ENCODE measurements at regions not wholly inside any gene's neighbourhood (a gene's known extent, or its start where the extent isn't known, plus 50 kb on each side); places are given as distances from the start of the nearest gene placed in this dataset.

DNA sequence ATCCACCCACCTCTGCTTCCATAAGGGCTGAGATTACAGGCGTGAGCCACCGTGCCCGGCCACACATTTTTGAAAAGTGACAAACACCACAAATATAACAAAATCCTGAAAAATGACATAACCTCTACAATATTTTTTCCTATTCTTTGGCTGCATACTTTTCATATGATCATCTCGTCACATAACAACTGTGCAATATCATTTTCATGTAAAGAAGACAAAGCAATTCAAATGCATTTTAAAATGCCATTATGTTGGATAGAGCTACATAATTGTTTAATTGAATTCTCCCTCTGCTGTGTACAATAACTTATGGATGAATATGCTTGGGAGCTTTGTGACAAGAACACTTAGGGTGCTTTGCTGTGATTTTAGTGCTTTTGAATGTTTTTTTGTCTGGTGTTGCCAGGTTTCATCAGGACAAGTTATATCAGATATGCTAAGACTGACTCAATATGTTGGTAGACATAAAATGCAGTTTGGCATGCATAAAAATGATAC is 132.9 kb downstream of the CHIC2 start:
- H3K4me2 ChIP-seq (ENCODE audit: extremely low read depth, insufficient read depth, low read length): no peak overlapping the region
- no peak overlapping the region for H2AFZ ChIP-seq (ENCODE audit: low read length)
- TF ChIP-seq, protein P1, sequence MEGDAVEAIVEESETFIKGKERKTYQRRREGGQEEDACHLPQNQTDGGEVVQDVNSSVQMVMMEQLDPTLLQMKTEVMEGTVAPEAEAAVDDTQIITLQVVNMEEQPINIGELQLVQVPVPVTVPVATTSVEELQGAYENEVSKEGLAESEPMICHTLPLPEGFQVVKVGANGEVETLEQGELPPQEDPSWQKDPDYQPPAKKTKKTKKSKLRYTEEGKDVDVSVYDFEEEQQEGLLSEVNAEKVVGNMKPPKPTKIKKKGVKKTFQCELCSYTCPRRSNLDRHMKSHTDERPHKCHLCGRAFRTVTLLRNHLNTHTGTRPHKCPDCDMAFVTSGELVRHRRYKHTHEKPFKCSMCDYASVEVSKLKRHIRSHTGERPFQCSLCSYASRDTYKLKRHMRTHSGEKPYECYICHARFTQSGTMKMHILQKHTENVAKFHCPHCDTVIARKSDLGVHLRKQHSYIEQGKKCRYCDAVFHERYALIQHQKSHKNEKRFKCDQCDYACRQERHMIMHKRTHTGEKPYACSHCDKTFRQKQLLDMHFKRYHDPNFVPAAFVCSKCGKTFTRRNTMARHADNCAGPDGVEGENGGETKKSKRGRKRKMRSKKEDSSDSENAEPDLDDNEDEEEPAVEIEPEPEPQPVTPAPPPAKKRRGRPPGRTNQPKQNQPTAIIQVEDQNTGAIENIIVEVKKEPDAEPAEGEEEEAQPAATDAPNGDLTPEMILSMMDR (conservative IDR thresholded peaks at IDR 0.05 in 1 of 2, IDR thresholded peaks at IDR 0.05 in 1 of 2; ENCODE audit: low read depth in 1 of 2, low read length in 2 of 2): no peak
- no peak for TF ChIP-seq EZH2 (IDR thresholded peaks at IDR 0.05; ENCODE audit: low read length, missing control alignments)
- H3K36me3 ChIP-seq (ENCODE audit: control insufficient read depth, insufficient read depth, low read length): no peaks in the 10 kb centered on the region
- H3K9ac ChIP-seq (ENCODE audit: insufficient read depth, low read length): no peak overlapping the region
- H3K27me3 ChIP-seq (ENCODE audit: control insufficient read depth, insufficient read depth, low read length): no peaks in the 10 kb centered on the region
- peak in 1 of 2 donors; percentile 28 for DNase-seq (ENCODE audit: low read depth in 2 of 2)
- no peak overlapping the region for H3K4me3 ChIP-seq (replicated peaks in 1 of 4; ENCODE audit: control extremely low read depth in 1 of 4, insufficient read depth in 1 of 4, low read depth in 3 of 4, low read length in 4 of 4)
- no peaks in the 10 kb centered on the region for H3K9me3 ChIP-seq (ENCODE audit: control insufficient read depth, insufficient read depth, low read depth, low read length)
- no peaks in the 10 kb centered on the region for H4K20me1 ChIP-seq (ENCODE audit: control insufficient read depth, extremely low read depth, insufficient read depth, low read length)
- no peaks in the 10 kb centered on the region for H3K79me2 ChIP-seq (ENCODE audit: control insufficient read depth, insufficient read depth, low read length)
- peaks cover 12% of the 10 kb centered on the region for H3K4me1 ChIP-seq (ENCODE audit: control insufficient read depth, extremely low read depth, insufficient read depth, low read length)
- no peak overlapping the region for H3K27ac ChIP-seq (ENCODE audit: insufficient read depth, low read length)

DNA sequence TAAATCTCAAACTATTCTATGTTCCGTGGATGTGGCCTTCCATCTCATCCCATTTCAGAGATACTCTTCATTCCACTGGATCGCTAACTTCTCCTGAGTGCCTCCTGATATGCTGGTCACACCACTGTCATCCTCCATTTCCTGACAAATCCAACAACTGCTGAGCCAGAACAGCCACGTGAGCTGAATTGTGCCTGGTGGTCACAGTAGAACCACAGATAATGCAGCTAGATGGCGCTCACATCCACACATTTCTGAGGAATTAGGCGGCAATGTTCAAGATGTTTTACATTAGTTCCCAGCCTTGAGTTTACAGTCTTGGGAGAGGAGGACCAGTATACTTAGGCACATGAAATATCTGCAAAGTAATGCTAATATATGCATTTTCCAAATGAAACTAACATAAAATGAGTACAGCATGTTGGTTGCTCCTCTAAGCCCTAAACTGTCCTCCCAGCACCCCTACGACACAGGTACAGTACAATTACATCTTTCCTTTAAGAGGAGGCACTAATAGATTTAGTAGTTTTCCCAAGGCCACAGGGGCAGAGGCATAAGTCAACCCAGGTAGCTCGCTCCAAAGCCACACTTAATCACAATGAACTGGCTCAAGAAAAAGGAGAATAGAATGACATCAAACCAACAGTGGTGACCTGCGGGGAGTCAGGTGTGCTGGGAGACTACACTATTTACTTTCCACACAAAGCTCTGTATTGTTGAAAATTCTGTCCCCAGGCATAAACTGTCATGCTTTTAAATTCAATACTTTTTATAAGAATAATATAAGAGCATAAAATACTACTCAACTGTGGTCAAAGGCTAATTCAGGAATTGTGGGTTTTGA is 134.2 kb downstream of the CHIC2 start:
- Histone ChIP-seq H3K4me3 (replicated peaks in 1 of 4; ENCODE audit: control extremely low read depth in 1 of 4, insufficient read depth in 1 of 4, low read depth in 3 of 4, low read length in 4 of 4) (no peak overlapping the region), H4K20me1 (ENCODE audit: control insufficient read depth, extremely low read depth, insufficient read depth, low read length) (no peaks in the 10 kb centered on the region), H3K27me3 (ENCODE audit: control insufficient read depth, insufficient read depth, low read length) (no peaks in the 10 kb centered on the region), H3K4me1 (ENCODE audit: control insufficient read depth, extremely low read depth, insufficient read depth, low read length) (peaks cover 9% of the 10 kb centered on the region), H3K79me2 (ENCODE audit: control insufficient read depth, insufficient read depth, low read length) (no peaks in the 10 kb centered on the region), H3K9ac (ENCODE audit: insufficient read depth, low read length) (no peak overlapping the region), H3K4me2 (ENCODE audit: extremely low read depth, insufficient read depth, low read length) (no peak overlapping the region), H2AFZ (ENCODE audit: low read length) (no peak overlapping the region), H3K9me3 (ENCODE audit: control insufficient read depth, insufficient read depth, low read depth, low read length) (no peaks in the 10 kb centered on the region), H3K36me3 (ENCODE audit: control insufficient read depth, insufficient read depth, low read length) (no peaks in the 10 kb centered on the region), H3K27ac (ENCODE audit: insufficient read depth, low read length) (peak overlapping the region; percentile 8)
- TF ChIP-seq EZH2 (IDR thresholded peaks at IDR 0.05; ENCODE audit: low read length, missing control alignments): no peak
- TF ChIP-seq, protein P1 (conservative IDR thresholded peaks at IDR 0.05 in 1 of 2, IDR thresholded peaks at IDR 0.05 in 1 of 2; ENCODE audit: low read depth in 1 of 2, low read length in 2 of 2): peak; percentile 62 to 69
- DNase-seq (ENCODE audit: low read depth in 2 of 2): peak; percentile 89

DNA sequence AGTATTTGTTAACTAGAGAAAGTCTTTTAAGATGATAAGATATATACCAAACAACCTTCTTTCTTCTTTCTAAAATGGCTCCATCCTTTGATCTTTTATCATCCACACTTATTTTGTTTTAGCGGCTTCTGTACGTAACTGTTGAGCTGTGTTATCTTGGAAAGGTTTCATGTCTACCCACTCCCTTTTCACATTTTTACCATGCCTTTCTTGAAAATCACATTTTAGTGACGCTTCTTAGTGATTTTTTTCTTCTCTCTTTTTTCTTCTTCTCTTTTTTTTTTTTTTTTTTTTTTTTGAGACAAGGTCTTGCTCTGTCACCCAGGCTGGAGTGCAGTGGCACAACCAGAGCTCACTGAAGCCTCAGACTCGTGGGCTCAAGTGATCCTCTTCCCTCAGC is 135.1 kb downstream of the CHIC2 start:
- Histone ChIP-seq H4K20me1 (ENCODE audit: control insufficient read depth, extremely low read depth, insufficient read depth, low read length) (no peaks in the 10 kb centered on the region), H2AFZ (ENCODE audit: low read length) (no peak overlapping the region), H3K9ac (ENCODE audit: insufficient read depth, low read length) (no peak overlapping the region), H3K9me3 (ENCODE audit: control insufficient read depth, insufficient read depth, low read depth, low read length) (no peaks in the 10 kb centered on the region), H3K4me2 (ENCODE audit: extremely low read depth, insufficient read depth, low read length) (no peak overlapping the region), H3K79me2 (ENCODE audit: control insufficient read depth, insufficient read depth, low read length) (no peaks in the 10 kb centered on the region), H3K27me3 (ENCODE audit: control insufficient read depth, insufficient read depth, low read length) (no peaks in the 10 kb centered on the region), H3K4me1 (ENCODE audit: control insufficient read depth, extremely low read depth, insufficient read depth, low read length) (peaks cover 9% of the 10 kb centered on the region), H3K36me3 (ENCODE audit: control insufficient read depth, insufficient read depth, low read length) (no peaks in the 10 kb centered on the region), H3K27ac (ENCODE audit: insufficient read depth, low read length) (peak overlapping the region; percentile 8), H3K4me3 (replicated peaks in 1 of 4; ENCODE audit: control extremely low read depth in 1 of 4, insufficient read depth in 1 of 4, low read depth in 3 of 4, low read length in 4 of 4) (no peak overlapping the region)
- DNase-seq (ENCODE audit: low read depth in 2 of 2): peak in 1 of 2 donors; percentile 80
- TF ChIP-seq, protein P1 (conservative IDR thresholded peaks at IDR 0.05 in 1 of 2, IDR thresholded peaks at IDR 0.05 in 1 of 2; ENCODE audit: low read depth in 1 of 2, low read length in 2 of 2): no peak
- no peak for TF ChIP-seq EZH2 (IDR thresholded peaks at IDR 0.05; ENCODE audit: low read length, missing control alignments)
